HG03135 (cell line): ENCODE measurements at regions not wholly inside any gene's neighbourhood (a gene's known extent, or its start where the extent isn't known, plus 50 kb on each side); places are given as distances from the start of the nearest gene placed in this dataset.

Experiments used
- ATAC-seq: cut with Tn5 transposase; IDR thresholded peaks from one replicate; pipeline ENCODE4 v1.9.1; 2021; ENCODE audit warnings: mild to moderate bottlenecking, moderate library complexity; ENCODE audit not compliant: unreplicated experiment

- no peak for ATAC-seq
Observed at GRCh38 chr5:125041798-125042197, 295.4 kb upstream of the ZNF608 start.

GRCh38 chr5:125042261-125042890 is 295.9 kb upstream of the ZNF608 start:
- ATAC-seq: no peak

- ATAC-seq: no peak
Observed at GRCh38 chr5:125043781-125044391, 297.4 kb upstream of the ZNF608 start.

- no peak for ATAC-seq
Observed at GRCh38 chr5:125044491-125045282, 298.2 kb upstream of the ZNF608 start.

GRCh38 chr5:125045646-125046045 is 299.2 kb upstream of the ZNF608 start:
- no peak for ATAC-seq

- no peak for ATAC-seq
Observed at GRCh38 chr5:125046838-125047237, 300.4 kb upstream of the ZNF608 start.

GRCh38 chr5:125047871-125048270 is 301.4 kb upstream of the ZNF608 start:
- no peak for ATAC-seq

- ATAC-seq: no peak
Observed at GRCh38 chr5:125049721-125050702, 303.6 kb upstream of the ZNF608 start.

- ATAC-seq: no peak
Observed at GRCh38 chr5:125050926-125051325, 304.5 kb upstream of the ZNF608 start.

GRCh38 chr5:125052584-125052983 is 306.1 kb upstream of the ZNF608 start:
- ATAC-seq: no peak

- ATAC-seq: no peak
Observed at GRCh38 chr5:125053179-125053578, 306.7 kb upstream of the ZNF608 start.

GRCh38 chr5:125054146-125054545 is 307.7 kb upstream of the ZNF608 start:
- no peak for ATAC-seq

GRCh38 chr5:125056671-125057485 is 310.4 kb upstream of the ZNF608 start:
- ATAC-seq: no peak

- ATAC-seq: no peak
Observed at GRCh38 chr5:125057912-125058826, 311.7 kb upstream of the ZNF608 start.

- no peak for ATAC-seq
Observed at GRCh38 chr5:125059255-125060002, 313.0 kb upstream of the ZNF608 start.

GRCh38 chr5:125061726-125062125 is 315.3 kb upstream of the ZNF608 start:
- no peak for ATAC-seq

- no peak for ATAC-seq
Observed at GRCh38 chr5:125064621-125065438, 318.4 kb upstream of the ZNF608 start.
